Neural cell (in vitro differentiated cells): ENCODE measurements at regions not wholly inside any gene's neighbourhood (a gene's known extent, or its start where the extent isn't known, plus 50 kb on each side); places are given as distances from the start of the nearest gene placed in this dataset.

ENCODE experiments used
- CTCF ChIP-seq: fragments of 450-650 bp; IDR thresholded peaks from 2 replicates; pipeline ENCODE4 v1.5.1; 2014; ENCODE audit warnings: antibody characterized with exemption, mild to moderate bottlenecking, moderate library complexity; ENCODE audit not compliant: poor library complexity, severe bottlenecking
- EP300 ChIP-seq: fragments of 450-650 bp; conservative IDR thresholded peaks from 2 replicates; pipeline ENCODE4 v1.6.1; 2014; ENCODE audit warnings: antibody characterized with exemption, mild to moderate bottlenecking, moderate library complexity; ENCODE audit not compliant: poor library complexity, severe bottlenecking
- EZH2 ChIP-seq: fragments of 200-600, 300-800 bp; shearing (Covaris generic), sonication (generic); IDR thresholded peaks from 2 replicates; pipeline ENCODE4 v1.6.1; 2014; ENCODE audit warnings: antibody characterized with exemption, low read length, borderline replicate concordance, mild to moderate bottlenecking; ENCODE audit not compliant: insufficient read depth, poor library complexity, severe bottlenecking
- POLR2AphosphoS5 ChIP-seq: IDR thresholded peaks from 2 replicates; pipeline ENCODE4 v1.6.1; 2012
- REST ChIP-seq: IDR thresholded peaks from 2 replicates; pipeline ENCODE4 v1.6.1; 2012; ENCODE audit warnings: borderline replicate concordance

- TF ChIP-seq REST (no peak), CTCF (no peak), EZH2 (no peak), EP300 (no peak), POLR2AphosphoS5 (no peak)
Measured at GRCh38 chr3:64332459-64333350, 107.4 kb upstream of the PRICKLE2 start.
